Caki2 (cell line): ENCODE measurements at regions not wholly inside any gene's neighbourhood (a gene's known extent, or its start where the extent isn't known, plus 50 kb on each side); places are given as distances from the start of the nearest gene placed in this dataset.

ENCODE experiments used
- DNase-seq: peaks from one replicate; pipeline ENCODE4 v3.0.0-alpha.2; 2015; ENCODE audit warnings: low read depth
- in situ Hi-C: cut with HindIII; loops from 2 replicates; pipeline ENCODE4 v1.10.0; 2016; ENCODE audit warnings: low sequenced_read_pairs, low pct_unique_long_range_greater_than_20kb, mixed read lengths

DNA sequence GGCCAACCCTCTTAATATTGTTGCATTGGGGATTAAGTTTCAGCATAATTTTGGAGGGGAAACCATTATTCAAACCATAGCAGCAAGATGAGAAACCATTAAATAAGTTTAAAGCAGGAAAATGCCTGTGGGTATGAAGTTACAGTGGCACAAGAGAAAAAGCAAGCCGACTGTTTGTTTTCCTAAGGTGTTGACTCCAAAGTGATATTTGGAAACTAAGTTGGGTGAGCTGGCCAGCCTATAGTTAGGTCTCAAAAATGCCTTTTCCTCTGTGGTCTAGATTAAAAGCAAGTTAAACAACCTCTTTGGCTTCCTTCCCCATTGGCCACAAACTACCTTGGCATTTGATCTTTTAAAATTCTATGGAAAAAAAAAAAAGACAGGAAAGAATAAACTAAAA is 419.8 kb upstream of the AZI2 start:
- DNase-seq = no peak
- in situ Hi-C loops = no loop called here

DNA sequence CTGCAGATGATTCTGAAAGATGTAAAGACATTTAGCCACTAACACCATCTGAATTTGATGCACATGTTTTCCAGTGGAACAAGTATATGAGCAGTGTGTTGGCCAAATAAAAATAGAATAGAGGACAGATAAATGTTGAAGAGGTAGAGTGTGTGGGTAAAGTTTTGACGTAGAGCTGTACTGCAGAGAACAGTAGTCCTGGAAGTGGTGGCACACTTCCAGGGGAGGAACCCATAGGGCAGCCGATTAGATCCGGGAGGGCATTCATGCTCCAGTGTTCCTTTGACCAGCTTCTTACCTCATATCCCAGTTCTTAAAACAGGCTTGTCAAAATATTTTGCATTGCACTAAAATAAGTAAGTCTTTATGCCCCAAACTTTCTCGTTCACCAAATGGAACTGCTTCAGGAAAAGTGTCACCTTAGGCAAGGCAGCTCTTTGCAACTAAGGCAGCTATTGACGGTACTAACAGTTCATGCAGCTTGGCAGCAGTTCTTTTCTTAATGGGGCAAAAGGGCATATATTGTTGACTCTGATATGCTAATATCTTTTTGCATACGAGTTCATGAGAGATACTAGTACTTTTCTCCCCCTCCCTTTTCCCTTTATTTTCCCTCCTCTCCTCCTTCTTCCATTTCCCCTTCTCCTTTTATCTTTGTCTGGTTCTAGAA is 429.3 kb upstream of the AZI2 start:
- DNase-seq = no peak
- in situ Hi-C loops = no loop called here

DNA sequence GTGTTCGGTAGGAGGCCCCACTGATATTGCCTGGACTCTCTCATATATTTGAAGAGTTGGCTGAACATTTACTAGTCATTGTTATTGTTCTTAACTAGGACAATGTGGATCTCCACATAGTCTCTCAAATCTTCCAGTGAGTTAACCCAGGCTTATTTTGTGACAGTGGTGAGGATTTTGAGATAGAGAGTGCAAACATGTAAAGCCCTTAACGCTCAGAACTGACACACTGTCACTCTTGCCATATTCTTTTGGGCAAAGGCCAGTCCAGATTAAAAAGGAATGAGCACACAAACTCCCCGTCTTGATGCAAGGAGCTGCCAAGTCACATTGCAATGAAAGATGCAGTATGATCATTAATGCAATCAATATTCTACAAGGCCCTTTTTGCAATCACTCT is 431.9 kb upstream of the AZI2 start:
- no peak for DNase-seq
- in situ Hi-C loops = no loop called here

DNA sequence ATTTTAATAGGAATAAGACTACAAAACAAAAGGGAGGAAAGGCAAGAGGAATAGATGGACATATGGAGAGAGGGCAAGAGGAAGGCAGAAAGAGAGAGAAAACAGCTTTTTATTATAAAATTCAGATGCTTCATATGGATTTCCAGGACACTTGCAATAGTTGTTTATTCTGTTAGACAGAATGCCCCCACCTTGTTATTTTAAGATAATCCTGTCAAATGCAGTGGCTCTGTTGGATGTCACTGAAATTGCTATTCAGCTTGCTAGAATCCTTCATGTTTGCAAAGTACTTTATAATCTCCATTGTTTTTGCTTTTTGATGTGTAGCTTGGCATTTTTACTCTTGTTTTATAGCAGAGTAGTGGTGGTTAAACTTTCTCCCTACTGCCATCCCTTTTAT is 432.4 kb upstream of the AZI2 start:
- in situ Hi-C loops = no loop called here

DNA sequence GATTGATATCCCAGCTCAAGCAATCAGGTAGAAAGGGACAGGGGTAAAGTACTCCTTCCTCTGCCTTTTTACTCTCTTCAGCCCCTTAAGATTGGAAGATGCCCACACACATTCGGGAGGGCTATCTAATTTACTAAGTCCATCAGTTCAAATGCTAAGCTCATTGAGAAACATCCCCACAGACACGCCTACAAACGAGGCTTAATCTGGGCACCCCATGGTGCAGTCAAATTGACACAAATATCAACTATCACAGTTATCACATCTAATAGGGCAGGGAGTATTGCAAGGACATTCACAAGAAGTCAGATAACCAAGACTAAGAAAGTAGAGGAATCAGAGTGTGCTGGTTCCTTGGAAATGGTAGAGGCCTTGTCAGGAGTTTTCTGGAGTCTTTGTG is 437.8 kb upstream of the AZI2 start:
- in situ Hi-C loops = no loop called here

More for the DNA sequence above, 432.4 kb upstream of the AZI2 start:
- no peak for DNase-seq

DNA sequence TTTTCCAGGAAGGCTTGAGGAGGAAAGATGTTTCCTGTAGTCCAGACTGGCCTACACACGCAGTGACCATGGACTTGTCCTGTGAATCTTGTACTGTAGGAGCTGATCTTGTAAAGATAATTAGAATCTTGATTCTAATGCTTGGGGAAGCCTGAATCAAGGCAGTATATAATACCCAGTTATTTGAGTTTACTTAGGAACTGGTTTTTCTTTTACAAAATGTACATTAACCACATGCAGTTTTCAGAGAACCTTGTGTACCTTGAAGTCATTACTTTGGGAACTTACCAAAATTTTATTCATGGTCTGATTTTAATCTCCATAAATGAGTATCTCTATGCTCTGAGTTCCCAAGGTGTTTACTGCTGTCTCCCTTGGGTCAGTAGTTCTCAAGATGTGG is 439.9 kb upstream of the AZI2 start:
- DNase-seq = no peak
- in situ Hi-C loops = no loop called here

More for the DNA sequence above, 437.8 kb upstream of the AZI2 start:
- DNase-seq = no peak

DNA sequence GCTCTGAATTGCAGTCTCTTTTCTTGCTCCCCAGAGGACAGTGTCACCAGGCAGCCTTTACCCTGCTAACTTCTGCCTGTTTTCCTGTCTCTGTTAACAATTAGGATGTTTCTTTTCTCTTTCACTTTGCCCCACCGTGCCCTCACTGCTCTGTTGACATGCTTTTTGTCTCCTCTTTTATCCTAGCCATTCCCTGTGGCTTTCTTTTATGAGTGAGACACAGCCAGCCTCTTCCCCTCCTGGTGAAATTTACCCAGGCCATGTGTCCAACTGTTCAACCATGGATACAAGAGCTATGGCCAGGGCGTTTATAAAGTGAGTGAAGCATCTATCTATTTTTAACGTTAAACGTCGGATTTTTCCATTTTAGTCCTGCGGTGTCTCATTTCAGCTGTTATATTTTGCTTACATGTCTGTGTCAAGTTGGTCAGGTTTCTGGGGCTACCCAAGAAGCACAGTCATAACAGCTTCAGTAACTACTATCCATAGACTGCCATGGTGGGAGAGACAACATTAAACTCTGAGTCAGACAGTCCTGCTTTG is 443.2 kb upstream of the AZI2 start:
- no peak for DNase-seq
- in situ Hi-C loops = no loop called here

DNA sequence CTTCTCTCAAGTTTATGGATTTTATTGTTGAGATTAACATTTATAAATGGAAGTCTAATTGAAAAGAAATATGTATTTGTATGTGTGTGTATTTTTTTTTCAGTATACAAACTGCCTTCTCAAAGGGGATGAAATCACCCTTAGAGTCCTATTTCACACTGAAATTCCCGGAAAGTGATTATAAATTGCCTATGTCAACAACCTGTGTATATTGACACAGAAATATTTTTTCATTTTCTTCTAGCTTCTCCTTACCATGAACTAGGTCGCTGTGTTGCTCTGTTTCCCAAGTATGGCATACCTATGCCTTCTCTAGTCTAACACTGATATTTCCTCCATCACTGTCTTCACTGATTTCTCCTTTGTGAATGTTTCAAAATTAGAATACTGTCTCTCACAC is 444.0 kb upstream of the AZI2 start:
- no peak for DNase-seq
- in situ Hi-C loops = no loop called here

DNA sequence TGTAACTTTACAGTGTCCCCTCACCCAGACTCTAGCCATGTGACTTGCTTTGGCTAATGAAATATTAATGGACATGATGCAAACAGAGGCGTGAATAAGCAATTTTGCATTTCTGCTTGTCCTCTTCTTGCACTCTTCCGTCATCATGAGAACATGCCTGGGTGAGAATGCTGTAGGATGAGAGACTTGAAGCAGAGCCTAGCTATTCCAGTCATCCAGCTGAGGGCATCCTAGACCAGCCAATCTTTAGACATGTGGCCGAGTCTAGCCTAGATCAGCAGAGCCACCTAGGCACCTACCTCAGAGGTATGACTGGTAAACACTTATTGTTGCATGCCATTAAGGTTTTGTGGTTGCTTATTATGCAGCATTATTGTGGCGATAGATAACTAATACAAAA is 450.5 kb upstream of the AZI2 start:
- in situ Hi-C loops = no loop called here
- no peak for DNase-seq

DNA sequence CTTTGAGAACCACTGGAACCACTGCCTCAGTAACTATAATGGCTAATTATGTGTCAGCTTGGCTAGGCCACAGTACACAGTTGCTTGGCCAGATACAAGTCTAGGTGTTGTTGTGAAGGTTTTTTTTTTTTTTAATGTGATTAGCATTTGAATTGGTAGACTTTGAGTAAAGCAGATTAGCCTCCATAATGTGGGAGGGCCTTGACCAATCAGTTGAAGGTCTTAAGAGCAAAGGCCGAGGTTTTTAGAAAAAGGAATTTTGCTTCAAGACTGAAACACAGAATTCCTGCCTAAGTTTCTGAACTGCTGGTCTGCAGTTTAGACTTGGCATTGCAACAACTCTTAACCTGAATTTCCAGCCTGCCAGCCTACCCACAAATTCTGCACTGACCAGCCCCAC is 451.6 kb upstream of the AZI2 start:
- in situ Hi-C loops = no loop called here
- DNase-seq = no peak

DNA sequence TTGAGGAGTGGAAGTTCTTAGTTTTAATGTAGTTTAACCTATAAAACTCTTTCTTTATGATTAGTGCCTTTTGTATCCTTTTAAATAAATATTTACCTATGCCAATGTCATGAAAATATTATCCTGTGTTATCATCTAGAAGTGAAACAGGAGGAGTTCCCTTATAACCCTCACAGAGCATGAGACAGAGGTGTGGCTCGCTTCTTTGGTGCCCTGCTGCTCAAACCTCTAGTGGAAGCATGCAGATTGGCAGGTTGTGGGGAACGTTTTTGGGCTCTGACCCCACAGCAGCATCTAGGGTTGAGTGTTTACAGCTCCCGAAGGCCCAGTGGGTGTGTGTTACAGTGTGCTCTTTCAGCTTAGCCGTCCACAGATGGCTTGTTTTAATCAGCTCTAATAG is 459.4 kb upstream of the AZI2 start:
- no peak for DNase-seq
- in situ Hi-C loops = no loop called here

DNA sequence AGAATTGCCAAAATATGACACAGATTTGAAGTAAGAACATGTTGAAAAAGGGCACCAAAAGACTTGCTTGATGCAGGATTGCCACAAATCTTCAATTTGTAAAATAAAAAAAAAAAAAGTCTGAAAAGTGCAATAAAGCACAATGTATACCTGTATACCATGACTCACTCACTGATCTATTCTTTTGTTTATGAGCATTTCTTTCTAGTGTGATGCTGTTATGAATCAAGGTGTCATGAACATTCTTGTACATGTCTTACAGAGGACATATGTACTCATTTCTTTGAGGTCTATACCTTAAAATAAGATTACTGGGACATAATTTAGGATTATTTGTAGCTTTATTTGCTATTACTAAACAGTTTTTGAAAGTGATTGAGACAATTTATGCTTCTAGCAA is 464.9 kb upstream of the RBMS3 start:
- in situ Hi-C loops = no loop called here
- DNase-seq = no peak

DNA sequence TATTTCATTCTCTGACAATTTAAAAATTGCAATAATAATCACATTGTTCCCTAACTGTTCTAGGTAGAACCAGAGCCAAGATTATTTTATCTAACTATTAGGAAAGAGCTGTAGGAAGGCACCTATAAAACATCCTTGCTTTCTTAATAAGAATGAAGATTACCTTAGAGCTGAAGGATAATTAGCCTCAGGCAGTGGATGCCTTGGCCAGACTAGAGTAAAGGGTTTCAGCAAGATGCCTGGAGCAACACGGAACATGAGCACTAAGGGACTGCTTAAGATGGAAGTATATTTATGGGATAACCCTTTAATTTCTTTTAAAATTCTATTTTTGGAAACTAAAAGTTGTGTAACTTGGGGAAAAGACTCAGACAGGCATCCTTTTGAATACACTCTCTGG is 456.6 kb upstream of the RBMS3 start:
- no peak for DNase-seq
- in situ Hi-C loops = no loop called here

DNA sequence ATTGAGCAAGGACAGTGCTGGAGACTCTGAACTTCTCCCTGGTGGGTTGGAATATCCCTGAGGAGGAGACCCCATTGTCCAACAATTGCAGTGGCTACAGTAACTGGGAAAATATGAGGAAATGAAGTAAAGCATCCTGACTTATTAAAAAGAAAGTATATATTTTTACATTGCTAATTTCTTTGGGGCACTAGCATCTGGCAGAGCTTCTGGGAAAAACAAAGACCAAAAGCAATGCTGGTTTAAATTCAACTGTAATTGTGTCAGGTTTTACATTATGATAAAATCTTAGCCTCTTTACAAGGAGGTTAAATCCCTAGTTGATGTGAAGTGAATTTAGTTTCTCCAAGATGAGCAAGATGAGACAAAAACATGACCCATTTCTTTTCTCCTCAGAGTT is 454.0 kb upstream of the RBMS3 start:
- in situ Hi-C loops = no loop called here
- DNase-seq = no peak

DNA sequence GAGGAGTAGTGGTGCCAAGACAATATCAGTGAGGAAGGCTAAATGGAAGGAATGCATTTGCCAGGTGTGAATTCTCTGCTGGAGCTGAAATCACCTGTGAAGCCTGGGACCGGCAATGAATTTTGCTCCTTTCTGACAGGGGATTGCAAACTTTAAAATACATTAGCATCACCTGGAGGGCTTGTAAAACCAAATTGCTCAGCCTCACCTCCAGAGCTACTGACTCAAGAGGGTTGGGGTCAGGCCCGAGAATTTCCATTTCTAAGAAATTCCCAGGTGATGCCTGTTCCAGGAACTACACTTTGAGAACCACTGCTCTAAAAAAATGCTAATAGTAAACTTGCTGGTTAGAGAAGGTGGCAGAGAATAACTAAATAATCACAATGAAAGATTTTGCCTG is 445.6 kb upstream of the RBMS3 start:
- in situ Hi-C loops = no loop called here
- DNase-seq = no peak

DNA sequence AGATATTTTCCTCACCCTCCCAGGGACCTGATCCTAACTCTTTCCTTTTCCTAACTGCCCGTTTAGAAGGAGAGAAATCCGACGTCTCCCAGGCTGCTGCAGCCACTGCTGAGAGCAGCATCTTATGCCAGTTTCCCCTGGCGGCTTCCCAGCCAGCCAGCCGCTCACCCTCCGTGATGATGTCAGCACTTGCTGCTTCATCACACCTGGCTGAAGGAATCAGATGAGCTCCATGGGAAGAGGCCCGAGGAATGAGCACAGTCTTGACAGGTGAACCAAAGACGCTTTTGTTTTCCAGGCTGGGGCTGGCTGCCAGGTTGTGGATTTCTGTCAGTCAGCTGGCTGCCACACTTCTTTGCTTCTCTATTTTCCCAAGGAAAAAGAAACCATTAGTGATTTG is 445.1 kb upstream of the RBMS3 start:
- in situ Hi-C loops = no loop called here
- DNase-seq = no peak

DNA sequence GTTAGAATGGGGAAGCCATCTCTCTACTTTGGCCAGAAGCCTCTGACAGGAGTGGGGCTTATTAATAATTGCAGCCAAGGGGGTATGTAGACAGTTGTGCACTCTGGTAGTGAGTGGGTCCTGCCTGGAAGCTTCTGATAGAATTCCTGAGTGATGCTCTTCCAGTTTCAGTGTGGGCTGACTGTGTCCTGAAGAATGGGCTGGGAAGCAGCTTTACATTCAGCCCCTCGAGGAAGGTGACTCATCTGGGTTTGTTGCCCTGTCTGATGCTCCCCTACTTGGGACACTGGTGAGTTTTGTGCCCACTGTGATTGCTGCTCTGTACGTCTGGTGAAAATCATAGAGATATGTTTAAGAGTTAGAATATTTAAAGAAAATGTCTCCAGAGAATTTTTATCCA is 444.7 kb upstream of the RBMS3 start:
- no peak for DNase-seq

DNA sequence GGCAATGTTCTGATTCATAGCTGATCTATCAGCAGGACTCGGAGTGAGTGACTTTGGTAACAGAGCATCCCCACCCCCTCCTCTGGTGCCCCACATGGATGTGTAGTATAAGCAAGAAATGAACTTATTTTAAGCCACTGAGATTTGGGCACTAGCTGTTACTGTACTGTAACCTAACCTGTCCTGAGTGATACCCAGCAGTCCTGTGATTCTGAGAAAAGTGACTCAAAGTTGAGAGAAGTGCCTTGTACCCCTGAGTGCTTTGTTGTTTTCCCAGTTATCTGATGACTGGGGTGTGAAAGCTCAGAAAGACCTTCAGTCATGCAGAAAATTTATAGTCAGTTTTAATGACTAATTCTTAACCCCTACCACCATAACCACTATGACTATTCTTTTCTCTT is 439.9 kb upstream of the RBMS3 start:
- peak; percentile 51 for DNase-seq

More for the DNA sequence above, 444.7 kb upstream of the RBMS3 start:
- in situ Hi-C loops = no loop called here

DNA sequence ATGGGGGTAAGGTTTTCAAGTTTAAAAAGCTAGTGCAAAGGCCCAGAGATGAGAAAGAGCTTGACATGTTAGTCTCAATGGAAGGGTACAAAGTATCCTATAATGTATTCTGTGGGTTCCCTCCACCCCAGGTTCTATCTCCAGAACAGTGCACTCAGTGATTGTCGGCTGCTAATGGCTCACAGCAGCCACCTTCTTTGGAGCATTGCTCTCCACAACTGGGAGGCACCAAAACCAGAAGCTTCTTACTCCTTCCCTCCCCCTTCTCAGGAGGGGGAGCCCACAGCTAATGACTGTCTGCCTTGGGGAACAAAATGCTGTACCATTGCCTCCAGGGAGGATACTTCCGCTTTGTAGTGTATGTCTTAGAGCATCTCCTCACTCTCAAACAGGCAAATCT is 439.4 kb upstream of the RBMS3 start:
- no peak for DNase-seq
- in situ Hi-C loops = no loop called here

More for the DNA sequence above, 439.9 kb upstream of the RBMS3 start:
- in situ Hi-C loops = no loop called here

DNA sequence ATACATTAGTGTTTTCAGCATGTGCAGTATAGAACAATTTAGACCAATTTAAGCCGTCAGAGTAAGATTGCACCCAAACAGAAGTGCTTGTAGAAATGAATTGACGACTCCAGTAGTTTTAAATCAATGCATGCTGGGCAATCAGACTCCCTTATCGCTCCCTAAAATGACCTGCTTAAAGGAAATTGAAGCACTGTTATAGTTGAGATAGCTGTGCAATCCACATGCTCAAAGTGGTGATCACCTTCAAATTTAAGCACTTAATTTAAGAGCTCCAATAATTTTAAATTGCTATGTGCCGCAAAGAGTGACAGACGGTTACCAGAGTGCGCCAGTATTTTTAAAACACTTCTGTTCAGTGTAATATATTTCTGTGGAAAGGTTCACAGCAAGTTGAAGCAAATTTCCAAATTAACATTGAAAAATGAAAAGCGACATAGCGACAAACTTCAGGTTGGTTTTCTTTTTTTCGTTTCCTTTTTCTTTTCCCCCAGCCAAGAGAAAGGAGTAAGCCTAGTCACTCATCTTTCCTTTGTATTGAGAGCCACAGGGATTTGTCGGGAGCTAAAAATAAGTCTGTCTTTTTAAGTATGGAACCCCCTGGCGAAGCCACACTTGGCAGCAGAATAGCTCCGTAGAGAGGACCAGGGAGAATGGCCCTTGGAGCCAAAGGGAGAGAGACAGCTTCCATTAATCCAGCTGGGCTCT is 436.4 kb upstream of the RBMS3 start:
- DNase-seq = no peak

More for the DNA sequence above, 436.4 kb upstream of the RBMS3 start:
- in situ Hi-C loops = no loop called here
